GM12892 (cell line): ENCODE measurements at regions not wholly inside any gene's neighbourhood (a gene's known extent, or its start where the extent isn't known, plus 50 kb on each side); places are given as distances from the start of the nearest gene placed in this dataset.

Experiments used
- POLR2A ChIP-seq: IDR thresholded peaks from 2 replicates; pipeline ENCODE4 v1.6.1; 2011; ENCODE audit warnings: low read depth, low read length, control low read depth
- TAF1 ChIP-seq: IDR thresholded peaks from 2 replicates; pipeline ENCODE4 v1.6.1; 2011; ENCODE audit warnings: low read depth, mild to moderate bottlenecking, control low read depth, low read length, borderline replicate concordance

- TF ChIP-seq TAF1: no peak
- TF ChIP-seq POLR2A: no peak
Measured at GRCh38 chr15:85316244-85316934, 64.0 kb upstream of the AKAP13 start.
